ENCODE measurements at regions not wholly inside any gene's neighbourhood (a gene's known extent, or its start where the extent isn't known, plus 50 kb on each side); places are given as distances from the start of the nearest gene placed in this dataset.

GRCh38 chr9:87213948-87214347, 266.6 kb upstream of the GAS1 start:
- H3K36me3 ChIP-seq (ENCODE audit: control insufficient read depth in 5 of 5, insufficient read depth in 5 of 5, low read length in 5 of 5): no peaks in the 10 kb centered on the region
- H3K27ac ChIP-seq (ENCODE audit: low read depth, low read length): no peak overlapping the region
- H3K9me3 ChIP-seq (ENCODE audit: control insufficient read depth in 5 of 5, low read length in 5 of 5): no peaks in the 10 kb centered on the region
- H3K4me3 ChIP-seq (ENCODE audit: low read depth in 1 of 5, low read length in 5 of 5): no peak overlapping the region
- no peaks in the 10 kb centered on the region for H3K4me1 ChIP-seq (ENCODE audit: control insufficient read depth in 5 of 5, insufficient read depth in 5 of 5, low read length in 5 of 5)
- H3K27me3 ChIP-seq (ENCODE audit: control insufficient read depth in 5 of 5, insufficient read depth in 4 of 5, low read length in 5 of 5): peaks cover 0 to 2% (median 0%) of the 10 kb centered on the region in 5 donors
- no peak overlapping the region for H3K9ac ChIP-seq (ENCODE audit: low read length in 5 of 5)

GRCh38 chr9:87214991-87215390, 267.7 kb upstream of the GAS1 start:
- no peaks in the 10 kb centered on the region for H3K36me3 ChIP-seq (ENCODE audit: control insufficient read depth in 5 of 5, insufficient read depth in 5 of 5, low read length in 5 of 5)
- no peak overlapping the region for H3K27ac ChIP-seq (ENCODE audit: low read depth, low read length)
- peaks cover 0 to 2% (median 0%) of the 10 kb centered on the region in 5 donors for H3K27me3 ChIP-seq (ENCODE audit: control insufficient read depth in 5 of 5, insufficient read depth in 4 of 5, low read length in 5 of 5)
- H3K9me3 ChIP-seq (ENCODE audit: control insufficient read depth in 5 of 5, low read length in 5 of 5): no peaks in the 10 kb centered on the region
- H3K9ac ChIP-seq (ENCODE audit: low read length in 5 of 5): no peak overlapping the region
- H3K4me1 ChIP-seq (ENCODE audit: control insufficient read depth in 5 of 5, insufficient read depth in 5 of 5, low read length in 5 of 5): no peaks in the 10 kb centered on the region
- no peak overlapping the region for H3K4me3 ChIP-seq (ENCODE audit: low read depth in 1 of 5, low read length in 5 of 5)

- Histone ChIP-seq H3K9me3 (ENCODE audit: control insufficient read depth in 5 of 5, low read length in 5 of 5) (no peaks in the 10 kb centered on the region), H3K9ac (ENCODE audit: low read length in 5 of 5) (no peak overlapping the region), H3K27me3 (ENCODE audit: control insufficient read depth in 5 of 5, insufficient read depth in 4 of 5, low read length in 5 of 5) (peaks cover 0 to 2% (median 0%) of the 10 kb centered on the region in 5 donors), H3K4me3 (ENCODE audit: low read depth in 1 of 5, low read length in 5 of 5) (no peak overlapping the region), H3K4me1 (ENCODE audit: control insufficient read depth in 5 of 5, insufficient read depth in 5 of 5, low read length in 5 of 5) (no peaks in the 10 kb centered on the region), H3K27ac (ENCODE audit: low read depth, low read length) (no peak overlapping the region), H3K36me3 (ENCODE audit: control insufficient read depth in 5 of 5, insufficient read depth in 5 of 5, low read length in 5 of 5) (no peaks in the 10 kb centered on the region)
Measured at GRCh38 chr9:87216036-87216435, 268.7 kb upstream of the GAS1 start.

GRCh38 chr9:87216897-87217455, 269.7 kb upstream of the GAS1 start:
- Histone ChIP-seq H3K9me3 (ENCODE audit: control insufficient read depth in 5 of 5, low read length in 5 of 5) (no peaks in the 10 kb centered on the region), H3K4me1 (ENCODE audit: control insufficient read depth in 5 of 5, insufficient read depth in 5 of 5, low read length in 5 of 5) (no peaks in the 10 kb centered on the region), H3K9ac (ENCODE audit: low read length in 5 of 5) (no peak overlapping the region), H3K27ac (ENCODE audit: low read depth, low read length) (no peak overlapping the region), H3K4me3 (ENCODE audit: low read depth in 1 of 5, low read length in 5 of 5) (no peak overlapping the region), H3K36me3 (ENCODE audit: control insufficient read depth in 5 of 5, insufficient read depth in 5 of 5, low read length in 5 of 5) (no peaks in the 10 kb centered on the region), H3K27me3 (ENCODE audit: control insufficient read depth in 5 of 5, insufficient read depth in 4 of 5, low read length in 5 of 5) (peaks cover 0 to 2% (median 0%) of the 10 kb centered on the region in 5 donors)

GRCh38 chr9:87223392-87224246, 274.0 kb upstream of the DAPK1 start:
- Histone ChIP-seq H3K27ac (ENCODE audit: low read depth, low read length) (no peak overlapping the region), H3K4me1 (ENCODE audit: control insufficient read depth in 5 of 5, insufficient read depth in 5 of 5, low read length in 5 of 5) (peaks cover 0 to 7% (median 0%) of the 10 kb centered on the region in 5 donors), H3K36me3 (ENCODE audit: control insufficient read depth in 5 of 5, insufficient read depth in 5 of 5, low read length in 5 of 5) (no peaks in the 10 kb centered on the region), H3K4me3 (ENCODE audit: low read depth in 1 of 5, low read length in 5 of 5) (no peak overlapping the region), H3K27me3 (ENCODE audit: control insufficient read depth in 5 of 5, insufficient read depth in 4 of 5, low read length in 5 of 5) (peaks cover 0 to 2% (median 0%) of the 10 kb centered on the region in 5 donors), H3K9ac (ENCODE audit: low read length in 5 of 5) (no peak overlapping the region), H3K9me3 (ENCODE audit: control insufficient read depth in 5 of 5, low read length in 5 of 5) (no peaks in the 10 kb centered on the region)

GRCh38 chr9:87226896-87227295, 270.8 kb upstream of the DAPK1 start:
- Histone ChIP-seq H3K27me3 (ENCODE audit: control insufficient read depth in 5 of 5, insufficient read depth in 4 of 5, low read length in 5 of 5) (peaks cover 0 to 2% (median 0%) of the 10 kb centered on the region in 5 donors), H3K4me3 (ENCODE audit: low read depth in 1 of 5, low read length in 5 of 5) (no peak overlapping the region), H3K36me3 (ENCODE audit: control insufficient read depth in 5 of 5, insufficient read depth in 5 of 5, low read length in 5 of 5) (no peaks in the 10 kb centered on the region), H3K27ac (ENCODE audit: low read depth, low read length) (no peak overlapping the region), H3K9ac (ENCODE audit: low read length in 5 of 5) (no peak overlapping the region), H3K9me3 (ENCODE audit: control insufficient read depth in 5 of 5, low read length in 5 of 5) (no peaks in the 10 kb centered on the region), H3K4me1 (ENCODE audit: control insufficient read depth in 5 of 5, insufficient read depth in 5 of 5, low read length in 5 of 5) (peaks cover 0 to 7% (median 0%) of the 10 kb centered on the region in 5 donors)

GRCh38 chr9:87227456-87227855, 270.2 kb upstream of the DAPK1 start:
- peaks cover 0 to 7% (median 0%) of the 10 kb centered on the region in 5 donors for H3K4me1 ChIP-seq (ENCODE audit: control insufficient read depth in 5 of 5, insufficient read depth in 5 of 5, low read length in 5 of 5)
- no peaks in the 10 kb centered on the region for H3K36me3 ChIP-seq (ENCODE audit: control insufficient read depth in 5 of 5, insufficient read depth in 5 of 5, low read length in 5 of 5)
- no peak overlapping the region for H3K27ac ChIP-seq (ENCODE audit: low read depth, low read length)
- H3K9me3 ChIP-seq (ENCODE audit: control insufficient read depth in 5 of 5, low read length in 5 of 5): no peaks in the 10 kb centered on the region
- H3K9ac ChIP-seq (ENCODE audit: low read length in 5 of 5): no peak overlapping the region
- H3K27me3 ChIP-seq (ENCODE audit: control insufficient read depth in 5 of 5, insufficient read depth in 4 of 5, low read length in 5 of 5): peaks cover 0 to 2% (median 0%) of the 10 kb centered on the region in 5 donors
- H3K4me3 ChIP-seq (ENCODE audit: low read depth in 1 of 5, low read length in 5 of 5): no peak overlapping the region

- Histone ChIP-seq H3K9me3 (ENCODE audit: control insufficient read depth in 5 of 5, low read length in 5 of 5) (no peaks in the 10 kb centered on the region), H3K4me3 (ENCODE audit: low read depth in 1 of 5, low read length in 5 of 5) (no peak overlapping the region), H3K9ac (ENCODE audit: low read length in 5 of 5) (no peak overlapping the region), H3K4me1 (ENCODE audit: control insufficient read depth in 5 of 5, insufficient read depth in 5 of 5, low read length in 5 of 5) (peaks cover 0 to 4% (median 2%) of the 10 kb centered on the region in 5 donors), H3K36me3 (ENCODE audit: control insufficient read depth in 5 of 5, insufficient read depth in 5 of 5, low read length in 5 of 5) (no peaks in the 10 kb centered on the region), H3K27ac (ENCODE audit: low read depth, low read length) (no peak overlapping the region), H3K27me3 (ENCODE audit: control insufficient read depth in 5 of 5, insufficient read depth in 4 of 5, low read length in 5 of 5) (peaks cover 0 to under 1% (median 0%) of the 10 kb centered on the region in 5 donors)
Measured at GRCh38 chr9:87229108-87229507, 268.6 kb upstream of the DAPK1 start.

GRCh38 chr9:87233431-87233830, 264.2 kb upstream of the DAPK1 start:
- H3K27ac ChIP-seq (ENCODE audit: low read depth, low read length): no peak overlapping the region
- H3K27me3 ChIP-seq (ENCODE audit: control insufficient read depth in 5 of 5, insufficient read depth in 4 of 5, low read length in 5 of 5): peaks cover 0 to 2% (median 0%) of the 10 kb centered on the region in 5 donors
- peaks cover 0 to 6% (median 4%) of the 10 kb centered on the region in 5 donors for H3K4me1 ChIP-seq (ENCODE audit: control insufficient read depth in 5 of 5, insufficient read depth in 5 of 5, low read length in 5 of 5)
- no peak overlapping the region for H3K4me3 ChIP-seq (ENCODE audit: low read depth in 1 of 5, low read length in 5 of 5)
- H3K36me3 ChIP-seq (ENCODE audit: control insufficient read depth in 5 of 5, insufficient read depth in 5 of 5, low read length in 5 of 5): no peaks in the 10 kb centered on the region
- no peaks in the 10 kb centered on the region for H3K9me3 ChIP-seq (ENCODE audit: control insufficient read depth in 5 of 5, low read length in 5 of 5)
- H3K9ac ChIP-seq (ENCODE audit: low read length in 5 of 5): no peak overlapping the region

- H3K9ac ChIP-seq (ENCODE audit: low read length in 5 of 5): no peak overlapping the region
- peaks cover 0 to 2% (median 0%) of the 10 kb centered on the region in 5 donors for H3K27me3 ChIP-seq (ENCODE audit: control insufficient read depth in 5 of 5, insufficient read depth in 4 of 5, low read length in 5 of 5)
- peaks cover 0 to 6% (median 4%) of the 10 kb centered on the region in 5 donors for H3K4me1 ChIP-seq (ENCODE audit: control insufficient read depth in 5 of 5, insufficient read depth in 5 of 5, low read length in 5 of 5)
- H3K36me3 ChIP-seq (ENCODE audit: control insufficient read depth in 5 of 5, insufficient read depth in 5 of 5, low read length in 5 of 5): no peaks in the 10 kb centered on the region
- no peak overlapping the region for H3K27ac ChIP-seq (ENCODE audit: low read depth, low read length)
- no peaks in the 10 kb centered on the region for H3K9me3 ChIP-seq (ENCODE audit: control insufficient read depth in 5 of 5, low read length in 5 of 5)
- no peak overlapping the region for H3K4me3 ChIP-seq (ENCODE audit: low read depth in 1 of 5, low read length in 5 of 5)
Measured at GRCh38 chr9:87233899-87234455, 263.7 kb upstream of the DAPK1 start.
